Left lung (tissue), 4 donors: ENCODE measurements at regions not wholly inside any gene's neighbourhood (a gene's known extent, or its start where the extent isn't known, plus 50 kb on each side); places are given as distances from the start of the nearest gene placed in this dataset.
"Not testable (repeated sequence)": the region's sequence is repeated elsewhere in the genome, so short reads cannot be mapped to it uniquely, and the experiment has no call there.

Source experiments
- ATAC-seq: fragments of 200-7000 bp; cut with Tn5 transposase; one replicate; pipeline ENCODE4 v1.9.1; 2020; ENCODE audit warnings: moderate library complexity
- DNase-seq, 4 donors: peaks; one replicate each; pipeline ENCODE4 v3.0.0-alpha.2; 2013 to 2020
- H3K27ac ChIP-seq, 2 donors: fragments of 200-600 bp; sonication (generic) in 1 of 2; one replicate each; pipeline versions ENCODE4 v1.5.0 to v1.8.0; 2020 to 2021
- H3K27me3 ChIP-seq, 2 donors: fragments of 200-600 bp; sonication (generic) in 1 of 2; one replicate each; pipeline versions ENCODE4 v1.5.0 to v1.8.0; 2020 to 2021
- H3K36me3 ChIP-seq, 2 donors: fragments of 200-600 bp; sonication (generic) in 1 of 2; one replicate each; pipeline versions ENCODE4 v1.5.0 to v1.8.0; 2020 to 2021
- H3K4me1 ChIP-seq, 2 donors: fragments of 200-600 bp; one replicate each; pipeline ENCODE4 v1.8.0; 2021
- H3K4me3 ChIP-seq, 2 donors: fragments of 200-600 bp; sonication (generic) in 1 of 2; one replicate each; pipeline versions ENCODE4 v1.5.0 to v1.8.0; 2020 to 2021; ENCODE audit warnings: mild to moderate bottlenecking in 1 of 2
- H3K9me3 ChIP-seq, 2 donors: fragments of 200-600 bp; sonication (generic) in 1 of 2; one replicate each; pipeline versions ENCODE4 v1.5.0 to v1.8.0; 2020 to 2021
- CTCF ChIP-seq, 2 donors: fragments of 200-600 bp; sonication (generic) in 1 of 2; IDR thresholded peaks; one replicate each; pipeline versions ENCODE4 v1.5.0 to v1.8.0; 2021; ENCODE audit warnings: antibody characterized with exemption in 2 of 2
- intact Hi-C, 2 donors: fragments of 100-400 bp; cut with DNase I; formaldehyde crosslinking; loops; one replicate each; pipeline versions ENCODE4 v1.11.2 to v1.14.2; 2022
- donor health status: DM: no; HTN: yes; CAD: no.
- donor health status: DM: no; HTN: no; CAD: no.

- Histone ChIP-seq H3K4me3 (no peak overlapping the region), H3K9me3 (peaks cover 0 to 2% of the 10 kb centered on the region in 2 donors), H3K27me3 (no peaks in the 10 kb centered on the region), H3K4me1 (no peaks in the 10 kb centered on the region), H3K27ac (no peak overlapping the region), H3K36me3 (no peaks in the 10 kb centered on the region)
- DNase-seq (no peak), ATAC-seq (no peak)
- intact Hi-C loops: no loop called here
- TF ChIP-seq CTCF (IDR thresholded peaks at IDR 0.05): no peak
These were observed 951.3 kb downstream of the TSN start for GRCh38 chr2:122706757-122707223.

GRCh38 chr2:122707224-122707824, 951.9 kb downstream of the TSN start:
- TF ChIP-seq CTCF (IDR thresholded peaks at IDR 0.05): no peak
- Histone ChIP-seq H3K27me3 (no peaks in the 10 kb centered on the region), H3K36me3 (no peaks in the 10 kb centered on the region), H3K9me3 (peaks cover 0 to 5% of the 10 kb centered on the region in 2 donors), H3K4me1 (no peaks in the 10 kb centered on the region), H3K4me3 (no peak overlapping the region), H3K27ac (no peak overlapping the region)
- peak; percentile 74 for ATAC-seq
- intact Hi-C loops: no loop called here
- peak in 2 of 4 donors; percentile 4 to 52 for DNase-seq

- TF ChIP-seq CTCF (IDR thresholded peaks at IDR 0.05): no peak
- intact Hi-C loops: no loop called here
- ATAC-seq (no peak), DNase-seq (no peak)
- peaks cover 0 to 25% of the 10 kb centered on the region in 2 donors for H3K9me3 ChIP-seq
- H3K36me3 ChIP-seq: no peaks in the 10 kb centered on the region
- H3K27me3 ChIP-seq: no peaks in the 10 kb centered on the region
- no peak overlapping the region for H3K4me3 ChIP-seq
- H3K27ac ChIP-seq: no peak overlapping the region
- H3K4me1 ChIP-seq: no peaks in the 10 kb centered on the region
These were observed 954.6 kb downstream of the TSN start for GRCh38 chr2:122710049-122710448.

GRCh38 chr2:122713800-122714199, 958.3 kb downstream of the TSN start:
- H3K4me3 ChIP-seq: no peak overlapping the region
- intact Hi-C loops: no loop called here
- TF ChIP-seq CTCF (IDR thresholded peaks at IDR 0.05): no peak
- peaks cover 0 to 25% of the 10 kb centered on the region in 2 donors for H3K9me3 ChIP-seq
- H3K36me3 ChIP-seq: no peaks in the 10 kb centered on the region
- ATAC-seq: no peak
- no peaks in the 10 kb centered on the region for H3K4me1 ChIP-seq
- no peak overlapping the region for H3K27ac ChIP-seq
- no peaks in the 10 kb centered on the region for H3K27me3 ChIP-seq
- DNase-seq: no peak

- DNase-seq, H3K27me3 ChIP-seq, ATAC-seq, H3K9me3 ChIP-seq, H3K27ac ChIP-seq, H3K36me3 ChIP-seq, H3K4me1 ChIP-seq, H3K4me3 ChIP-seq, intact Hi-C loops: not testable (repeated sequence)
These were observed 965.4 kb downstream of the TSN start for GRCh38 chr2:122720822-122721221.
